ENCODE measurements at regions not wholly inside any gene's neighbourhood (a gene's known extent, or its start where the extent isn't known, plus 50 kb on each side); places are given as distances from the start of the nearest gene placed in this dataset.

- no CpG with 5 or more reads among the region's 3 CpGs for WGBS (ENCODE audit: insufficient coverage)
- DNase-seq = no peak
- no peaks in the 10 kb centered on the region for H3K27me3 ChIP-seq (replicated peaks in 1 of 4; ENCODE audit: control extremely low read depth in 1 of 4, control insufficient read depth in 3 of 4, insufficient read depth in 4 of 4, low read length in 3 of 4)
- H3K79me2 ChIP-seq (ENCODE audit: control insufficient read depth, insufficient read depth, low read length) = no peaks in the 10 kb centered on the region
- no peak overlapping the region for H3K4me2 ChIP-seq (replicated peaks; ENCODE audit: low read depth, low read length, poor library complexity, severe bottlenecking)
- CTCF ChIA-PET = no interaction called here
- H3K27me3 Mint-ChIP-seq = peaks cover 13% of the 10 kb centered on the region
- no peak overlapping the region for H3K4me3 Mint-ChIP-seq
- H3K9ac ChIP-seq (ENCODE audit: low read length) = no peak overlapping the region
- POLR2A ChIA-PET = no interaction called here
- H2AFZ ChIP-seq (ENCODE audit: insufficient read depth, low read depth, low read length, poor library complexity, severe bottlenecking) = no peak overlapping the region
- H3K9me3 ChIP-seq (ENCODE audit: control extremely low read depth in 1 of 3, control insufficient read depth in 2 of 3, insufficient read depth in 1 of 3, low read length in 2 of 3) = no peaks in the 10 kb centered on the region
- no peak overlapping the region for H3K27ac Mint-ChIP-seq
- H3K4me1 ChIP-seq (ENCODE audit: control insufficient read depth in 2 of 2, insufficient read depth in 2 of 2, low read length in 2 of 2) = no peaks in the 10 kb centered on the region
- peaks cover 7% of the 10 kb centered on the region for H3K4me1 Mint-ChIP-seq
- H4K20me1 ChIP-seq (ENCODE audit: control insufficient read depth, insufficient read depth, low read length, poor library complexity, severe bottlenecking) = no peaks in the 10 kb centered on the region
- no peak for ATAC-seq (ENCODE audit: low read depth)
- H3K36me3 ChIP-seq (replicated peaks in 1 of 2; ENCODE audit: control extremely low read depth in 1 of 2, control insufficient read depth in 1 of 2, extremely low read depth in 1 of 2, insufficient read depth in 2 of 2, low read length in 1 of 2) = no peaks in the 10 kb centered on the region
- no peak overlapping the region for H3K27ac ChIP-seq (ENCODE audit: low read length in 2 of 2)
- no peaks in the 10 kb centered on the region for H3K9me3 Mint-ChIP-seq (ENCODE audit: insufficient read depth)
- intact Hi-C loops (cut with micrococcal nuclease) = no loop called here
- TF ChIP-seq EZH2 (IDR thresholded peaks at IDR 0.05; ENCODE audit: borderline replicate concordance, insufficient read depth, low read depth, low read length, poor library complexity, severe bottlenecking) (no peak), CTCF (IDR thresholded peaks at IDR 0.05) (no peak)
- no peak overlapping the region for H3K4me3 ChIP-seq (ENCODE audit: control extremely low read depth in 1 of 5, extremely low read depth in 1 of 5, insufficient read depth in 1 of 5, low read depth in 2 of 5, low read length in 4 of 5)
These were observed 1021.5 kb downstream of the TMEM121 start for GRCh38 chr14:106547735-106548434.

- TF ChIP-seq CTCF (IDR thresholded peaks at IDR 0.05) (no peak), EZH2 (IDR thresholded peaks at IDR 0.05; ENCODE audit: borderline replicate concordance, insufficient read depth, low read depth, low read length, poor library complexity, severe bottlenecking) (no peak)
- no peaks in the 10 kb centered on the region for H3K4me1 ChIP-seq (ENCODE audit: control insufficient read depth in 2 of 2, insufficient read depth in 2 of 2, low read length in 2 of 2)
- H3K4me1 Mint-ChIP-seq = peaks cover 7% of the 10 kb centered on the region
- WGBS (ENCODE audit: insufficient coverage) = no CpG with 5 or more reads among the region's 1 CpG
- H3K4me3 Mint-ChIP-seq = no peak overlapping the region
- H3K27ac ChIP-seq (ENCODE audit: low read length in 2 of 2) = no peak overlapping the region
- H3K27me3 Mint-ChIP-seq = peaks cover 12% of the 10 kb centered on the region
- H3K27ac Mint-ChIP-seq = no peak overlapping the region
- H3K79me2 ChIP-seq (ENCODE audit: control insufficient read depth, insufficient read depth, low read length) = no peaks in the 10 kb centered on the region
- H3K9me3 ChIP-seq (ENCODE audit: control extremely low read depth in 1 of 3, control insufficient read depth in 2 of 3, insufficient read depth in 1 of 3, low read length in 2 of 3) = no peaks in the 10 kb centered on the region
- H3K4me2 ChIP-seq (replicated peaks; ENCODE audit: low read depth, low read length, poor library complexity, severe bottlenecking) = no peak overlapping the region
- intact Hi-C loops (cut with micrococcal nuclease) = no loop called here
- H4K20me1 ChIP-seq (ENCODE audit: control insufficient read depth, insufficient read depth, low read length, poor library complexity, severe bottlenecking) = no peaks in the 10 kb centered on the region
- DNase-seq (no peak), ATAC-seq (ENCODE audit: low read depth) (no peak)
- CTCF ChIA-PET = interaction anchor here (0.6 kb wide), 1 partner anchor 8 kb away, joined by 3 read pairs; no protein-coding TSS in a partner anchor
- no peak overlapping the region for H3K9ac ChIP-seq (ENCODE audit: low read length)
- no peak overlapping the region for H2AFZ ChIP-seq (ENCODE audit: insufficient read depth, low read depth, low read length, poor library complexity, severe bottlenecking)
- H3K4me3 ChIP-seq (ENCODE audit: control extremely low read depth in 1 of 5, extremely low read depth in 1 of 5, insufficient read depth in 1 of 5, low read depth in 2 of 5, low read length in 4 of 5) = no peak overlapping the region
- H3K27me3 ChIP-seq (replicated peaks in 1 of 4; ENCODE audit: control extremely low read depth in 1 of 4, control insufficient read depth in 3 of 4, insufficient read depth in 4 of 4, low read length in 3 of 4) = no peaks in the 10 kb centered on the region
- H3K36me3 ChIP-seq (replicated peaks in 1 of 2; ENCODE audit: control extremely low read depth in 1 of 2, control insufficient read depth in 1 of 2, extremely low read depth in 1 of 2, insufficient read depth in 2 of 2, low read length in 1 of 2) = no peaks in the 10 kb centered on the region
- H3K9me3 Mint-ChIP-seq (ENCODE audit: insufficient read depth) = no peaks in the 10 kb centered on the region
- POLR2A ChIA-PET = no interaction called here
These were observed 1022.7 kb downstream of the TMEM121 start for GRCh38 chr14:106549064-106549463.
